ENCODE measurements at regions not wholly inside any gene's neighbourhood (a gene's known extent, or its start where the extent isn't known, plus 50 kb on each side); places are given as distances from the start of the nearest gene placed in this dataset.

DNA sequence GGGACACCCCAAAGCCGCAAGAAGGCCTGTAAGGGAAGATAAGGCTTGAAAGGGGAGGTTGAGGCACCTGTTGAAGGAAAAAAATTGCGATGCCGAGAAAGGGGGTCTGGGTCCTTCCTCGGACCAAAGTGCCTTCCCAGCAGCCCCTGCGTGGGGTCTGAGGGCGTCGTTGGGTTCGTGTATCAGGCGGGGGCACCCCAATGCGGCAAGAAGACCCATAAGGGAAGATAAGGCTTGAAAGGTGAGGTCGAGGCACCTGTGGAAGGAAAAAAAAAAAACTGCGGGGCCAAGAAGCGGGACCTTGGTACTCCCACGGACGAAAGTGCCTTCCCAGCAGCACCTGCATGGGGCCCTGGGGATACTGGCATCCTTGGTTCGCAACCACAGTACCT is 277.5 kb downstream of the ALG10 start:
- TF ChIP-seq, protein P1, sequence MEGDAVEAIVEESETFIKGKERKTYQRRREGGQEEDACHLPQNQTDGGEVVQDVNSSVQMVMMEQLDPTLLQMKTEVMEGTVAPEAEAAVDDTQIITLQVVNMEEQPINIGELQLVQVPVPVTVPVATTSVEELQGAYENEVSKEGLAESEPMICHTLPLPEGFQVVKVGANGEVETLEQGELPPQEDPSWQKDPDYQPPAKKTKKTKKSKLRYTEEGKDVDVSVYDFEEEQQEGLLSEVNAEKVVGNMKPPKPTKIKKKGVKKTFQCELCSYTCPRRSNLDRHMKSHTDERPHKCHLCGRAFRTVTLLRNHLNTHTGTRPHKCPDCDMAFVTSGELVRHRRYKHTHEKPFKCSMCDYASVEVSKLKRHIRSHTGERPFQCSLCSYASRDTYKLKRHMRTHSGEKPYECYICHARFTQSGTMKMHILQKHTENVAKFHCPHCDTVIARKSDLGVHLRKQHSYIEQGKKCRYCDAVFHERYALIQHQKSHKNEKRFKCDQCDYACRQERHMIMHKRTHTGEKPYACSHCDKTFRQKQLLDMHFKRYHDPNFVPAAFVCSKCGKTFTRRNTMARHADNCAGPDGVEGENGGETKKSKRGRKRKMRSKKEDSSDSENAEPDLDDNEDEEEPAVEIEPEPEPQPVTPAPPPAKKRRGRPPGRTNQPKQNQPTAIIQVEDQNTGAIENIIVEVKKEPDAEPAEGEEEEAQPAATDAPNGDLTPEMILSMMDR (conservative IDR thresholded peaks at IDR 0.05): no peak
- no peak overlapping the region for H3K27ac ChIP-seq

DNA sequence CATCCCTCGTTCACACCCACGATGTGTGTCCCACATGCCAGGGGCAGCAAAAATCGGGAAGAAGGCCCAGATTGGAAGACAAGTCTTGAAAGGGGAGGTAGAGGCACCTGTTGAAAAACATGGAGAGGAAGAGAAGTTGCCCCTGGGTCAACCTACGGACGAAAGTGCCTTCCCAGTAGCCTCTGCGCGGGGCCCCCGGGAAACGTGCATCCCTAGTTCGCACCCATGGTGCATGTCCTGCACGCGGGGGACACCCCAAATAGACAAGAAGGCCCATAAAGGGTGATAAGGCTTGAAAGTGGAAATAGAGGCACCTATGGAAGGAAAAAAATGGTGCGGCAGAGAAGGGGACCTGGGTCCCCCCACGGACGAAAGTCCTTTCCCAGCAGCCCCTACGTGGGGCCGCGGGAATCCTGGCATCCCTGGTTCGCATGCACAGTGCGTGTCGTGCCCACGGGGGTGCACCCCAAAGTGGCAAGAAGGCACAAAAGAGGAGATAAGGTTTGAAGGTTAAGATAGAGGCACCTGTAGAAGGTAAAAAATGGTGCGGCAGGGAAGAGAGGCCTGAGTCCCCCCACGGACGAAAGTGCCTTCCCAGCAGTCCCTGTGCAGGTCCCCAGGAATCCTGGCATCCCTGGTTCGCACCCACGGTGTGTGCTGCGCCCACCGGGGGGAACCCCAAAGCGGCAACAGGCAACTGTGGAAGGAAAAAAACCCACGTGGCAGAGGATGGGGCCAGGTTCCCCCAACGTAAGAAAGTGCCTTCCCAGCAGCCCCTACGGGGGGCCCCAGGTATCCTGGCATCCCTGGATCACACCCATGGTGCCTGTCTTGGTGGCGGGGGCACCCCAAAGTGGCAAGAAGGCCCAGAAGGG is 278.3 kb downstream of the ALG10 start:
- TF ChIP-seq, protein P1 (conservative IDR thresholded peaks at IDR 0.05): no peak

DNA sequence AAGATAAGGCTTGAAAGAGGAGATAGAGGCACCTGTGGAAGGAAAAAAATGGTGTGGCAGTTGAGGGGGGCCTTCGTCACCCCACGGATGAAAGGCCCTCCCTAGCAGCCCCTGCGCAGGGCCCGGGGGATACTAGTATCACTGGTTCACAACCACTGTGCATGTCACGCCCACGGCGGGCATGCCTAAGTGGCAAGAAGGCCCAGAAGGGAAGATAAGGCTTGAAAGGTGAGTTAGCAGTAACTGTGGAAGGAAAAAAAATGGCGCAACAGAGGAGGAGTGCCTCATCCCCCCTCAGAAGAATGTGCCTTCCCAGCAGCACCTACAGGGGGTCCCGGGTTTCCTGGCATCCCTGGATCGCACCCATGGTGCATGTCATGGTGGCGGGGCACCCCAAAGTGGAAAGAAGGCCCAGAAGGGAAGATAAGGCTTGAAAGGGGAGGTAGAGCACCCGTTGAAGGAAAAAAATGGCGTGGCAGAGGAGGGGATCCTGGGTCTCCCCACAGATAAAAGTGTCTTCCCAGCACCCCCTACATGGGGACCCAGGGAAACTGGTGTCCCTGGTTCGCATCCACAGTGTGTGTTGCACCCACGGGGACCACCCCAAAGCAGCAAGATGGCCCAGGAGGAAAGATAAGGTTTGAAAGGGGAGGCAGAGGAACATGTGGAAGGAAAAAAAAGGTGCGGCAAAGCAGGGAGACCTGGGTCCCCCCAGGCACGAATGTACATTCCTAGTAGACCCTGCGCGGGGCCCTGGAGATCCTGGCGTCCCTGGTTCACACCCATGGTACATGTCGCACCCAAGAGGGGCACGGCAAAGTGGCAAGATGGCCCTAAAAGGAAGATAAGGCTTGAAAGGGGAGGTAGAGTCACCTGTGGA is 279.2 kb downstream of the ALG10 start:
- TF ChIP-seq, protein P1 (conservative IDR thresholded peaks at IDR 0.05): no peak
- no peak overlapping the region for H3K27ac ChIP-seq

More for the DNA sequence above, 278.3 kb downstream of the ALG10 start:
- H3K27ac ChIP-seq: no peak overlapping the region

DNA sequence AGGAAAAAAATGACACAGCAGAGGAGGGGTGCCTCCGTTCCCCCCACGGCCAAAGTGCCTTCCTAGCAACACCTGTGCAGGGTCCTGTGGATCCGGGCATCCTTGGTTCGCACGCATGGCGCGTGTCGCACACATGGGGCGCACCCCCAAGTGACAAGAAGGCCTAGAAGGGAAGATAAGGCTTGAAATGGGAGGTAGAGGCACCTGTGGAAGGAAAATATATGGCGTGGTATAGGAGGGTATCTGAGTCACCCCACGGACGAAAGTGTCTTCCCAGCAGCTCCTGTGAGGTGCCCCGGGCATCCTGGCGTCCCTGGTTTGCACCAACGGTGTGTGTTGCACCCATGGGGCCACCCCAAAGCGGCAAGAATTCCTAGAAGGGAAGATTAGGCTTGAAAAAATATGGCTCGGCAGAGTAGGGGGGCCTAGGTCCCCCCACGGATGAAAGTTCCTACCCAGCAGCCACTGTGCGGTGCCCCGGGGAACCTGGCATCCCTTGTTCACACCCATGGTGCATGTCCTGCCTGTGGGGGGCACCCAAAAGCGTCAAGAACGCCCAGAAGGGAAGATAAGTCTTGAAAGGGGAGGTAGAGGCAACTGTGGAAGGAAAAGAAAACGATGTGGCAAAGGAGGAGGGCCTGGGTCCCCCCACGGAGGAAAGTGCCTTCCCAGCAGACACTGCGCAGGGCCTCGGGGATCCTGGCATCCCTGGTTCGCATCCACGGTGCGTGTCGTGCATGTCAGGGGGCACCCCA is 280.0 kb downstream of the ALG10 start:
- H3K27ac ChIP-seq: no peak overlapping the region
- TF ChIP-seq, protein P1 (conservative IDR thresholded peaks at IDR 0.05): no peak

DNA sequence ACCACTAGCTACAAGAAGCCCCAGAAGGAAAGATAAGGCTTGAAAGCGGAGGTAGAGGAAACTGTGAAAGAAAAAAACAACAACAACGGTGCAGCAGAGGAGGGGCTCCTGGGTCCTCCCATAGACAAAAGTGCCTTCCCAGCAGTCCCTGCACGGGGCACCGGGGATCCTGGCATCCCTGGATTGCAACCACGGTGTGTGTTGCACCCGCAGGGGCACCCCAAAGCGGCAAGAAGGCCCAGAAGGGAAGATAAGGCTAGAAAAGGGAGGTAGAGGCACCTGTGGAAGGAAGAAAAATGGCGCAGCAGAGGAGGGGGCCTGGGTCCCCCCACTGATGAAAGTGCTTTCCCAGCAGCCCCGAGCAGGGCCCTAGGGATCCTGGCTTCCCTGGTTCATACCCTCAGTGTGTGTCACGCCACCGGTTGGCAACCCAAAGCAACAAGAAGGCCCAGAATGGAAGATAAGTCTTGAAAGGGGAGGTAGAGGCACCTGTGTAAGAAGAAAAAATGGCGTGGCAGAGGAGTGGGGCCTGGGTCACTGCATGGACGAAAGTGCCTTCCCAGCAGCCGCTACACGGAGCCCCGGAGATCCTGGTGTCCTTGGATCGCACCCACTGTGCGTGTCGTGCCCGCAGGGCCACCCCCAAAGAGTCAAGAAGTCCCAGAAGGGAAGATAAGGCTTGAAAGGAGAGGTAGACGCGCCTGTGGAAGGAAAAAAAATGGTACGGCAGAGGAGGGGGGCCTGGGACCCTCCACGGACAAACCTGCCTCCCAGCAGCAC is 281.0 kb downstream of the ALG10 start:
- TF ChIP-seq, protein P1 (conservative IDR thresholded peaks at IDR 0.05): no peak
- no peak overlapping the region for H3K27ac ChIP-seq

DNA sequence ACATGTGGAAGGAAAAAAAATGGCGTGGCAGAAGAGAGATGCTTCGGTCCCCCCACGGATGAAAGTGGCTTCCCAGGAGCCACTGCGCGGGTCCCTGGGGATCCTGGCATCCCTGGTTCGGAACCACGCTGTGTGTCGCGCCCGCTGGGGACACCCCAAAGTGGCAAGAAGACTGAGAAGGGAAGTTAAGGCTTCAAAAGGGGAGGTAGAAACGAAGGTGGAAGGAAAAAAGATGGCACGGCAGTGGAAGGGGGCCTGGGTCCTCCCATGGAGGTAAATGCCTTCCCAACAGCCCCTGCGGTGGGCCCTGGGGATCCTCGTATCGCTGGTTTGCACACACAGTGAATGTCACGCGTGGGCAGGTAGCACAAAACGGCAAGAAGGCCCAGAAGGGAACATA is 281.7 kb downstream of the ALG10 start:
- no peak overlapping the region for H3K27ac ChIP-seq
- TF ChIP-seq, protein P1 (conservative IDR thresholded peaks at IDR 0.05): no peak

All from VCaP (cell line).